GM18909 (cell line): ENCODE measurements at regions not wholly inside any gene's neighbourhood (a gene's known extent, or its start where the extent isn't known, plus 50 kb on each side); places are given as distances from the start of the nearest gene placed in this dataset.
"Not testable (repeated sequence)": the region's sequence is repeated elsewhere in the genome, so short reads cannot be mapped to it uniquely, and the experiment has no call there.

Experiments used
- ATAC-seq: cut with Tn5 transposase; IDR thresholded peaks from one replicate; pipeline ENCODE4 v1.9.1; 2021; ENCODE audit warnings: mild to moderate bottlenecking; ENCODE audit not compliant: unreplicated experiment, poor library complexity

GRCh38 chr20:5492937-5493336, 117.9 kb downstream of the GPCPD1 start:
- ATAC-seq: no peak

- ATAC-seq: no peak
These were observed 119.4 kb downstream of the GPCPD1 start for GRCh38 chr20:5491455-5491854.

GRCh38 chr20:5489601-5490000, 121.2 kb downstream of the GPCPD1 start:
- ATAC-seq: no peak

- no peak for ATAC-seq
These were observed 122.0 kb downstream of the GPCPD1 start for GRCh38 chr20:5488823-5489222.

GRCh38 chr20:5486377-5487054, 124.3 kb downstream of the GPCPD1 start:
- ATAC-seq: no peak

GRCh38 chr20:5484926-5485325, 125.9 kb downstream of the GPCPD1 start:
- ATAC-seq: no peak

GRCh38 chr20:5484346-5484745, 126.5 kb downstream of the GPCPD1 start:
- no peak for ATAC-seq

GRCh38 chr20:5482791-5483190, 128.0 kb downstream of the GPCPD1 start:
- ATAC-seq: no peak

- ATAC-seq: no peak
These were observed 128.9 kb downstream of the GPCPD1 start for GRCh38 chr20:5481872-5482271.

GRCh38 chr20:5480824-5481600, 129.8 kb downstream of the GPCPD1 start:
- ATAC-seq: no peak

GRCh38 chr20:5474646-5475550, 135.9 kb downstream of the GPCPD1 start:
- ATAC-seq: no peak

GRCh38 chr20:5471866-5472265, 138.9 kb downstream of the GPCPD1 start:
- ATAC-seq: not testable (repeated sequence)

- ATAC-seq: no peak
These were observed 139.4 kb downstream of the GPCPD1 start for GRCh38 chr20:5471368-5471767.

- no peak for ATAC-seq
These were observed 139.9 kb downstream of the GPCPD1 start for GRCh38 chr20:5470943-5471342.

GRCh38 chr20:5470458-5470857, 140.3 kb downstream of the GPCPD1 start:
- no peak for ATAC-seq

GRCh38 chr20:5469111-5469510, 141.7 kb downstream of the GPCPD1 start:
- ATAC-seq: no peak

- no peak for ATAC-seq
These were observed 143.7 kb downstream of the GPCPD1 start for GRCh38 chr20:5467086-5467485.

- no peak for ATAC-seq
These were observed 145.2 kb downstream of the GPCPD1 start for GRCh38 chr20:5465604-5465927.

- ATAC-seq: no peak
These were observed 145.8 kb downstream of the GPCPD1 start for GRCh38 chr20:5464901-5465603.

- ATAC-seq: no peak
These were observed 146.4 kb upstream of the PROKR2 start for GRCh38 chr20:5463007-5463686.
